Activated CD4-positive, alpha-beta T cell treated with anti-CD3 and anti-CD28 coated beads, Interleukin-2, amount 50 U/mL, for 24 hours (primary cell): ENCODE measurements at regions not wholly inside any gene's neighbourhood (a gene's known extent, or its start where the extent isn't known, plus 50 kb on each side); places are given as distances from the start of the nearest gene placed in this dataset.
"Not testable (repeated sequence)": the region's sequence is repeated elsewhere in the genome, so short reads cannot be mapped to it uniquely, and the experiment has no call there.

ENCODE experiments used
- DNase-seq, 2 donors: peaks; one replicate each; pipeline ENCODE4 v3.0.0-alpha.2; 2020; ENCODE audit warnings: low read depth in 1 of 2, low spot score in 1 of 2

GRCh38 chr1:168825820-168826219 is 96.8 kb upstream of the DPT start:
- no peak for DNase-seq

- no peak for DNase-seq
Observed at GRCh38 chr1:168826269-168826668, 97.3 kb upstream of the DPT start.

GRCh38 chr1:168827557-168827956 is 98.6 kb upstream of the DPT start:
- no peak for DNase-seq

- no peak for DNase-seq
Observed at GRCh38 chr1:168829876-168830275, 100.9 kb upstream of the DPT start.

GRCh38 chr1:168830562-168830961 is 101.6 kb upstream of the DPT start:
- no peak for DNase-seq

- no peak for DNase-seq
Observed at GRCh38 chr1:168832661-168833060, 103.7 kb upstream of the DPT start.

GRCh38 chr1:168833362-168833761 is 104.4 kb upstream of the DPT start:
- no peak for DNase-seq

GRCh38 chr1:168833801-168834224 is 104.8 kb upstream of the DPT start:
- DNase-seq, result no peak

- DNase-seq, result no peak
Observed at GRCh38 chr1:168834225-168834872, 105.3 kb upstream of the DPT start.

GRCh38 chr1:168835176-168835575 is 106.2 kb upstream of the DPT start:
- no peak for DNase-seq

- DNase-seq, result no peak
Observed at GRCh38 chr1:168835791-168836190, 106.8 kb upstream of the DPT start.

GRCh38 chr1:168836469-168836868 is 107.5 kb upstream of the DPT start:
- no peak for DNase-seq

- DNase-seq, result not testable (repeated sequence)
Observed at GRCh38 chr1:168837230-168837629, 108.2 kb upstream of the DPT start.

GRCh38 chr1:168842306-168842705 is 113.3 kb upstream of the DPT start:
- DNase-seq, result no peak

- DNase-seq, result no peak
Observed at GRCh38 chr1:168842916-168843315, 113.9 kb upstream of the DPT start.

- no peak for DNase-seq
Observed at GRCh38 chr1:168843401-168843800, 114.4 kb upstream of the DPT start.

GRCh38 chr1:168843950-168844349 is 114.9 kb upstream of the DPT start:
- DNase-seq, result no peak

- no peak for DNase-seq
Observed at GRCh38 chr1:168845140-168845539, 116.1 kb upstream of the DPT start.

GRCh38 chr1:168848051-168848450 is 119.0 kb upstream of the DPT start:
- no peak for DNase-seq

GRCh38 chr1:168861421-168862004 is 132.5 kb upstream of the DPT start:
- no peak for DNase-seq

GRCh38 chr1:168863772-168864171 is 134.8 kb upstream of the DPT start:
- no peak for DNase-seq

GRCh38 chr1:168864266-168864665 is 135.3 kb upstream of the DPT start:
- DNase-seq, result no peak
